HG03432 (cell line): ENCODE measurements at regions not wholly inside any gene's neighbourhood (a gene's known extent, or its start where the extent isn't known, plus 50 kb on each side); places are given as distances from the start of the nearest gene placed in this dataset.

ENCODE experiments used
- ATAC-seq: cut with Tn5 transposase; IDR thresholded peaks from one replicate; pipeline ENCODE4 v1.9.1; 2021; ENCODE audit warnings: mild to moderate bottlenecking, moderate library complexity; ENCODE audit not compliant: unreplicated experiment

DNA sequence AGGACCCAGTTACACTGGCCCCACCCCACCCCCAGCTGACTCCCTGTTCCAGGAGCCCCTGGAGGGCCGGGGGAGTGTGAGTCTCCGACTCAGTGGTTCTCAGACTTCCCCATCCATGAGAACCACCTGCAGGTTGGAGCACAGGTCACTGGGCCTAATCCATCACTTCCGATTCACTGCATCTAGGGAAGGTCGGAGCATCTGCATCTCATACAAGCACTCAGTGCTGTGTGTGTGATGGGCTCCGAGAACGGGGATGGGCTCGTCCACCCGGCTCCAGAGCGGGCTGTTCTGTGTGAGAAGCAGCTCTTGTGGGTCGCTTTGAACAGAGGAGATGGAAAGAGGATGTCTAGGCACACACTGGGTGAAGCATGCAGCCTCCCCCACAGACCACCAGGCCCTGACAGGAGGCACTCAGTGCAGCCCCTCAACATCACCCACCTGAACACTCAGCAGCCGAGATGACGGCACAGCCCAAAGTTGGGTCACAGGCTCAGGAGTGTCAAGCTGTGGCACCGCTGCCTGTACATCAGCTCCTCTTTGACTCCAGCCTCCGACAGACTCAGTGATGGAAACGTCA lies 541.4 kb downstream of the BRD1 start:
- ATAC-seq, result no peak

DNA sequence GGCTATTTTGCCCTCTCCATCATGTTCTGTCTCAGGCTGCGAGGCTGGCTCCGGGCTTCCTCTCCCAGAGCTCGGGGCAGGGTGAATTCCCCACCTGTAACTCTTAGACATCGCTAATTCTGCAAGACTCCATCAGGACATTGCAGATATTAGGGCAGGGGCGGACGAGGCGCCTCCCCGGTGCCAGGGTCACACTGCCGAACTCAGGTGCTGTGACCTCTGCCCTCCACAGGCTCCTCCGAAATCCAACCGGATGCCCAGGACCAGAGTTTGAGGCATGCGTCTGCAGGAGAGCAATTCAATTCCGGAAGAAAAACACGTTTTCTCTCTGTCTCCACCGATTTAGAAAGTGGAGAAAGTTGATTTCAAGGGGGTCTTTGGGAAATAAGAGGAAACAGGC lies 542.7 kb downstream of the BRD1 start:
- no peak for ATAC-seq

DNA sequence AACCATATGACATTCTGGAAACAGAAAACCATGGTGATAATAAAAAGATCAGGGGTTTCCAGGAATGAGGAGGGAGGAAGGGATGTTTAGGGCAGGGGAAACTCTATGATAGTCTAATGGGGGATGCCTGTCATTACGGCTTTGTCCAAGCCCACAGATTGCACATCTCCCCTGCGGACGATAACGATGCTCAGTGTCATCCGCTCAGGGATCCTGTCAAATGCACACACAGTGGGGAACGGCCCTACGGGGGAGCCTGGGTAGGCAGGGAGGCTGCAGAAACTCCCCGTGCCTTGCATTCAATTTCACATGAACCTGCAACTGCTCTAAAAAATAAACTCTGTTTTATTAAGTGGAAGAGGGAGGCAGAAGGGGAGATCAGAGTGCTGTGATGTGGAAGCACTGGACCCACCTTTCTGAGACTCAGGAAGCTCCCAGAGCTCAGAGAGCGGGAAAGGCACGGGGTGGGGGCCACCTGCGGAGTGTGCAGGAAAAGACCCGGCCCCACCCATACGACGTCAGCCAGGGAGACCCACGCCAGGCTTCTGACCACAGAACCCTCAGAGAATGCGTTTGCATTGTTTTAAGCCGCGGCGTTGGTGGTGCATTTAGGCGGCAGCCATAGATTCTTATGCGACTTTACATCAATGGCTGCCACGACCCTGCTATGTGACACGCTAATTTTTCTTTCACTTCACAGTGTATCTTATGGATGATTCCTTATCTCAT lies 543.5 kb downstream of the BRD1 start:
- no peak for ATAC-seq

GRCh38 chr22:49282596-49282995 lies 545.1 kb downstream of the BRD1 start:
- no peak for ATAC-seq

DNA sequence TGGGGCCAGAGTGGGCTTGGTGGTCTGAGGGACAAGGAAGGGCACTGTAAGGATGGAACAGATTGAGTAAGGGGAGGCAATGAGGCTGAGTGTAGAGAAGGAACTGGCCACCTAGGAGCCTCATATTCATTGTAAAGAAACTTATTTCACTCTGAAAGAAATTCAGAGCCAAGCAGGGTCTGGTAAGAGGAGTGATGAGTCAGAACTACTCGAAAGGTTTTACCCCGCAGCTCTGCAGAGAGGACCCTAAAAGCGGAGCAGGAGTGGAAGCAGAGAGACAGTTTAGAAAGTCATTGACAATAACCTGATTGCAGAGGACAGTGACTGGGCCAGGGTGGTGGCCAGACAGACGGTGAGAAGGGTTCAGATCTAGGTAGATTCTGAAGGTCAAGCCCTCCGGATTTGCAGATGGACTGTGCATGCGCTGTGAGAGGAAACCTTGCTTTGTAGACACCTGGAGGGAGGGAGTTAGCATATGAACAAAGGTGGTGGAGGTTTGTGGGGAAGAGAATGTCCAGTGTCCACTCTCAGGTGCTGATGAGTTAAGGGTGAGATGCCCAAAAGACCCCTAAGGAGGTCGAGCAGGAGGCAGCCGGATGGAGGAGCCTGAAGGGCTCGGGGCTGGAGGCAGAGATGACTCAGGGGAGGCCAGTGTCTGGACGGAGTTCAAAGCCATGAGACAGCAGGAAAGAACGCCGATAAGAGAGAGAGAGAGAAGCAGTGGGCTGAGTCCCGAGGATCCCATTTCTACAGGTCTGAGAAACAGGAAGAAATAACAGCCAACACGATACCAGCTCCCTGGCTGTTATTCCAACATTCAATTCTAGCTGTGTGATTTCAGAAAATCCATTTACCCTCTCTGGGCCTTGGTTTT lies 546.0 kb downstream of the BRD1 start:
- no peak for ATAC-seq

DNA sequence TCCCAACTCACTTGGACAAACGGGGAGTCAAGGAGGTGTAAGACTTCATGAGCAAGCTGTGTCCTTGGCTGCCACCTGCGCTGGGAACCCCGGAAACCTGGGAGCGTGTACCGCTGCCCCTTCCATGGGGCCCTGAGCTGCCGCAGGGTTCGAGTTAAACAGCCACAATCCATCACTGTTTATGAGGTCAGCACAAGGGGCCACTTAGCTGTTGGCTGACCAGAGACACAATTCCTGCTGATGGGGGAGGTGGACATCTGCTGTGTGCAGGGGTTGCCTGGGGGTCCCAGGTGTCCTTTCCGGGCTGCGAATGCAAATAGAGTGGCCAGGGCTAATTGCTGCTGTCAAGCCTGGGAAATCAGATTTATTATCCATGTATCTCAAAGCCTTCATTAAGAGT lies 549.3 kb downstream of the BRD1 start:
- no peak for ATAC-seq

DNA sequence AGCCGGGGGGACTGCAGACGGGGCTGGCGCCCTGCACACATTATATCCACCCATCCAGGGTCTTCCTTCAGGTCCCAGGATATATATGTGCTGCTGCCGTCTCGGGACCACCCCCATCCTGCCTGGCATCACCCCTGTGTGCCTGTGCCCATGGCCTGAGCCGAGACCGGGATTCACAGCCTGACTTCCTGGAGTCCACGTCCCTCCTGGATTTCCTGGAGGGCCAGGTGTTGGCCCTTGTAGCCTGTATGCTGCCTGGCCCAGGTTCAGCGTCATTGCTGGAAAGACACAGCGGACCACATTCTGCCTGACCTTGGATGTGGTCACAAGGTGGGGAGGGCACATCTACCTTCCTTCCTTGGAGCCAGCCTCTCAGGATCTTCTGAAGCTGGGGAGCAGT lies 551.1 kb downstream of the BRD1 start:
- ATAC-seq, result no peak

DNA sequence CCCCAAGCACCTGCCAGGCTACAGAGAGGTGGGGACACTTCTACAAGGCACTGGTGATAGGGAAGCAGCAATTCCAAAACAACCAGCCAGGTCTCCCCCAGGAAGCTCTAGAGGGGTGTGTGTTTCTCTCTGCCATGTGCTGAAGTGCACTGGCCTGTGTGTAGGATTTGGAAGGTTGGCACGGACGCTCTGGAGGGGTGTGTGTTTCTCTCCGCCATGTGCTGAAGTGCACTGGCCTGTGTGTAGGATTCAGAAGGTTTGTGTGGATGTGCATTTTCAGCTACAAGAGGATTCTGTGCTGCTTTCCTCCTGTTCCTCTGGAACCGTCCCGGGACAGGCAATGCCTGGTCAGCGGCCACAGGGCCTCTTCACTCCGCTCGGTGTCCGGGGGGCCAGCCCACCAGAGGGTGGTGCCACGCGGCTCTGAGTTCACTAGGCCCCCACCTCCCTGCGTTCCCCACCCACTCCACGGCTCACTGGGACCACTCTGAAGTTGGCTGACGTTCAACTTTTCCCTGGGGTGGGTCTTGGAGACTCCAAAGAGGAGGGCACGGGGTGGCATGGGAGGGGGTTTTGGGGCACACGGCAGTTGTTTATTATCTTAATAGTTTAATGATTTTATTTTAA lies 552.8 kb downstream of the BRD1 start:
- no peak for ATAC-seq

- ATAC-seq, result no peak
Observed at GRCh38 chr22:49272546-49273125, 555.0 kb downstream of the BRD1 start.

DNA sequence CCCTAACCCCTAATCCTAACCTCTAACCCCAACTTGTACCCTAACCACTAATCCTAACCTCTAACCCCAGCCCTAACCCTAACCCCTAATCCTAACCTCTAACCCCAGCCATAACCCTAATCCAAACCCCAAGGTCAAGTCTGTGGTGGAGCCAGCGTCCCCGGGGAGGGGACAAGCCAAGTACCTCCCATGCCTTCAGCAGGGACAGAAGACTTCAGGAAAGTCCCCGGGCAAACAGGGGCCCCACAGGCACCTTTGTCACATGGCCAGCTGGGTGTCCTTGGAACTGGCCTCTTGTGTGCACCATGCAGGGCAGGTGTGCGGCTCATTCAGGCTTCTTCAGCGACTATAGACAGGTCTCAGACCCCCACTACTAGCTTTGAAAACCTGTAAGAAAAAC lies 555.8 kb downstream of the BRD1 start:
- ATAC-seq, result no peak

DNA sequence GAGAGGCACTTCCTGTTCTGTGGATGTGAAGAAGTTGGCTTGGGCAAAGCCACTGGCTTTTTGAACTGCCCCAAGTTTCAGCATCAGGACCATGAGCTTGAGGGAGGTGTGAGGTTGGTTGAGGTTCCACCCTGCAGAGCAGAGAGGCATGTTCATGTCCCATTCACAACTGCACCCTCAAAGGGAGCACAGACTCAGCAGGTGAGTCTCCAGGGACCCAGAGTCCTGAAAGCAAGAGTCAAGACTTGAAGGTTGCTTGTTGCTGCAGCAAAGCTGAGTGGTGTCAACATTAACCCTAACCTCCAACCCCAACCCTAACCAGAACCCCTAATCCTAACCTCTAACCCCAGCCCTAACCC lies 556.3 kb downstream of the BRD1 start:
- no peak for ATAC-seq

DNA sequence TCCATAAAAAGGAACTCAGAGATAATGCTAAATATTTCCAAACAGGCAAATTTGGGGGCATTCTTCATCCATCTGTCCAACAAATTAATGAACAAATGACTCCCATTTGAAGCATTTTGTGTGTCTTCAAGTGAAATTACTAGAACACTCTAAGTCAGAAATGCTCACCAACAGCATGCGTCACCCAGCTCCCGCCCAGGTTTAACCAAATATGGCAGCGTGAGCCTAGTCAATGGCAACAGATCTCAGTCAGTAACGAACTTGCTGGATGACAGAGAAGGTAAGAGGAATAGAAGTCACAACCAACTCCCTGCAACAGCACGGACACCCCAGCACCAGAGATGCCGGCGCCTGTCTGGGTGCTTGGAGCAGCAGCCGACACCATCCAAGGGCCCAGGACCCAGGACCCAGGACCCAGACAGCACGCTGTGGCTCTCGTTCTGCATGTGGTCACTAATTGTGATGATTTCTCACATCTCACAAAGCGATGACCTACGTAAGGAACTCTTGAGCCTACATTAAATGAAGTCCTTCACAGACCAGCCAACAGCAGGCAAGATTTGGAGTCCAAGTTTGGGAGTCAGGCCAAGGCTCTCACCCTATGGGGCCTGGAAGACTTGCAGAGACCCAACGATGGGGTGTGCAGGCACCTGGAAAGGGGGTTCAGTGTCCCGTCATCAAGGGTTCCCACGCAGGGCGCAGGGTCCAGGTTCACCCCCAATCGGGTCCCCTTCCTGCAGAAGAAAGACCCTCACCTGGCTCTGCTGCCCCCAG lies 556.9 kb downstream of the BRD1 start:
- ATAC-seq, result no peak

DNA sequence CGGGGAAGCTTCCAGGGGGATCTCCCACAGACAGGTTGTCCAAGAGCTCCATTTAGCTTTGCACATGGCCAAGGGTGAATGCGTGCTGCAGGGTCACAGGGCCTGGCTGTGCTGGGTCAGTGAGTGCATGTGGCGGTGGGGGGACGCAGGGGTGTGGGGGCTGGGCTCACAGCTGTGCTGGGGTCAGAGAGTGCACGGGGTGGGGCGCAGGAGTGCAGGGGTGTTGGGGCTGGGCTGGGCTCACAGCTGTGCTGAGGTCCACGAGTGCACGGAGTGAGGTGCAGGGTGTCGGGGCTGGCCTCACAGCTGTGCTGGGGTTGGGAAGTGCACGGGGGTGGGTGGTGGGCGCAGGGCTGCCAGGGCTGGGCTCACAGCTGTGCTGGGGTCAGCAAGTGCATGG lies 557.7 kb downstream of the BRD1 start:
- ATAC-seq, result no peak

- no peak for ATAC-seq
Observed at GRCh38 chr22:49269371-49269770, 558.3 kb downstream of the BRD1 start.

DNA sequence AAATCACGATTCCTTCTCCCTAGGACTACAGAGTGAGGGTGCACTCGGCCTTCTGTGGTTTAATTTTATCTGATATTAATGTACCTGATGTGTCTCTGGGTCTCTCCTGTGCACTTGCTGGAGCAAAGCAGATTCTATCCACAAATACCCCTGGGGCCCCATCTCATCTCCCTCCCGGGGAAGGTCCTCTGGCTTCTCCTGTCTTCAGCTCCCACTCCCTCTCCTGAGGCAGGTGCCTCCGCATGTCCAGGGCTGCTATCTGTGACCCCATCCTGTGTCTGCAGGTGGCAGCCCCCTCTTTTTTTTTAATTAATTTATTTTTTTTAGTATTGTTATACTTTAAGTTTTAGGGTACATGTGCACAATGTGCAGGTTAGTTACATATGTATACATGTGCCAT lies 558.7 kb downstream of the BRD1 start:
- ATAC-seq, result no peak

DNA sequence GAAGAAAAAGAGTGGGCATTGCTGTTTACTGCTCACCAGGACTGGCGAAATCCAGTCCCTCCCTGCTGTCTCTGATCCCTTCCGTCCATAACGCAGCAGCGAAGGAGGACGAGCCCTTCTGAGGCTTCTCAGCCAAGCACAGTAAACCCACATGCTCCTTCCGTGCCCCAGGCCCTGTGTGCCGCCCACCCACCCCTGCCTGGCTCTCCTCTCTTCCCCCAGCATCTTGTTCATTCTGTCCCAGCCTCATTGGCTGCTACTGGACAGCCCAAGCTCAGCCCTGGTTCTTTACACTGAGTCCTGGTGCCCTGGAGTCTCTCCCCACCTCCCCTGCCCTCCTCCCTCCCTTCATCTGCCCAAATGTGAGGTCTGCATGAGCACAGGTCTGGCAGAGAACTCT lies 559.7 kb downstream of the BRD1 start:
- ATAC-seq, result no peak

- ATAC-seq, result no peak
Observed at GRCh38 chr22:49266561-49267519, 560.8 kb downstream of the BRD1 start.

DNA sequence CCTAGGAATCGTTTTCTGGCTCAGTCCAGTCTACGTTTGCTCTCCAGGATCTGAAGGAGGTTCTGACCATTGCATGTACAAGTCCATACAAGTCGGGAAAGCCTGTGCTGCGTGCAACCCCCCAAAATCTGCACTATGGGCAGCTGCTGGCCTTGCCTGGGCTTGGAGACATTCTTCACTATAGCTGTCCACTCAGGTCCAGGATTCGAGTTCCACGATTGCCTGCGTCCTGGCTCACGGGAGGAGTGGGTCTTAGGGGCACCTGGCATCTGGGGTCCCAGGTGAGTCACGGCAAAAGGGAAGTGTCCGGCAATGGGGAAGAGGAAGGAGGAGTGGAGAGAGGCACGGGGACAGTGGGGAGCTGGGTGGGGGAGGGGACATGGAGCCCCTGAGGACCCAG lies 563.0 kb downstream of the BRD1 start:
- ATAC-seq, result no peak

- ATAC-seq, result no peak
Observed at GRCh38 chr22:49263101-49263500, 564.6 kb downstream of the BRD1 start.
